Glutamatergic neuron (in vitro differentiated cells): ENCODE measurements at regions not wholly inside any gene's neighbourhood (a gene's known extent, or its start where the extent isn't known, plus 50 kb on each side); places are given as distances from the start of the nearest gene placed in this dataset.

Experiments used
- DNase-seq: peaks from one replicate; pipeline ENCODE4 v3.0.0; 2022
- H3K27ac Mint-ChIP-seq: one replicate; pipeline ENCODE4 v1.8.0; 2020; ENCODE audit warnings: mild to moderate bottlenecking, mixed read lengths, inconsistent platforms; ENCODE audit not compliant: unreplicated experiment
- H3K27me3 Mint-ChIP-seq: one replicate; pipeline ENCODE4 v1.8.0; 2020; ENCODE audit warnings: mild to moderate bottlenecking, moderate library complexity, mixed read lengths, inconsistent platforms; ENCODE audit not compliant: unreplicated experiment
- H3K36me3 Mint-ChIP-seq: one replicate; pipeline ENCODE4 v1.8.0; 2020; ENCODE audit warnings: mild to moderate bottlenecking, mixed read lengths, inconsistent platforms; ENCODE audit not compliant: unreplicated experiment
- H3K4me1 Mint-ChIP-seq: one replicate; pipeline ENCODE4 v1.8.0; 2020; ENCODE audit warnings: mild to moderate bottlenecking, low read depth, mixed read lengths, inconsistent platforms; ENCODE audit not compliant: unreplicated experiment
- H3K4me3 Mint-ChIP-seq: one replicate; pipeline ENCODE4 v1.8.0; 2020; ENCODE audit warnings: mild to moderate bottlenecking, mixed read lengths, inconsistent platforms; ENCODE audit not compliant: unreplicated experiment
- H3K9me3 Mint-ChIP-seq: one replicate; pipeline ENCODE4 v1.8.0; 2020; ENCODE audit warnings: mild to moderate bottlenecking, moderate library complexity, mixed read lengths, inconsistent platforms; ENCODE audit not compliant: unreplicated experiment
- TF ChIP-seq, protein P1 (sequence below): fragments of 200-600 bp; sonication (generic); IDR thresholded peaks from one replicate; pipeline ENCODE4 v1.5.0; 2021; ENCODE audit not compliant: partially characterized antibody, unreplicated experiment

DNA sequence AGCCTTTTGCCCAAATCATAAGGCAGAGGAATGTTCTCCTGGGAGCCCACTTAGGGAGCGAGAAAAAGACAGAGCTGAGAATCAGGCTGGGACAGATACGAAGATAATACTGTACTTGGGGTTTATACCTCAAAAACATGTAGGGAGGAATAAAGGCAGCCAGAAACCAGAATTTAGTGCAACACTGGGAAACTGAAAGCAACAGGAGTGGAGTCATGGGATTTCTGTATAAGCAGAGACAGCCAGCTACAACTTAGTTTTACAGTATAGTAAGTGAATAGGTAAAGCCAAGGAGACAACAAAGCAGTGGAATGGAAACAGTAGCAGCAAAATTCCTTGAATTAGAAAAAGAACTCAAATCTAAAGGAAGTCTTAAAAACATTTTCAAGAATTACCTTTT, 413.2 kb downstream of the FAT4 start:
- no peak overlapping the region for H3K27ac Mint-ChIP-seq
- H3K4me3 Mint-ChIP-seq = no peak overlapping the region
- TF ChIP-seq, protein P1, sequence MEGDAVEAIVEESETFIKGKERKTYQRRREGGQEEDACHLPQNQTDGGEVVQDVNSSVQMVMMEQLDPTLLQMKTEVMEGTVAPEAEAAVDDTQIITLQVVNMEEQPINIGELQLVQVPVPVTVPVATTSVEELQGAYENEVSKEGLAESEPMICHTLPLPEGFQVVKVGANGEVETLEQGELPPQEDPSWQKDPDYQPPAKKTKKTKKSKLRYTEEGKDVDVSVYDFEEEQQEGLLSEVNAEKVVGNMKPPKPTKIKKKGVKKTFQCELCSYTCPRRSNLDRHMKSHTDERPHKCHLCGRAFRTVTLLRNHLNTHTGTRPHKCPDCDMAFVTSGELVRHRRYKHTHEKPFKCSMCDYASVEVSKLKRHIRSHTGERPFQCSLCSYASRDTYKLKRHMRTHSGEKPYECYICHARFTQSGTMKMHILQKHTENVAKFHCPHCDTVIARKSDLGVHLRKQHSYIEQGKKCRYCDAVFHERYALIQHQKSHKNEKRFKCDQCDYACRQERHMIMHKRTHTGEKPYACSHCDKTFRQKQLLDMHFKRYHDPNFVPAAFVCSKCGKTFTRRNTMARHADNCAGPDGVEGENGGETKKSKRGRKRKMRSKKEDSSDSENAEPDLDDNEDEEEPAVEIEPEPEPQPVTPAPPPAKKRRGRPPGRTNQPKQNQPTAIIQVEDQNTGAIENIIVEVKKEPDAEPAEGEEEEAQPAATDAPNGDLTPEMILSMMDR = no peak
- H3K4me1 Mint-ChIP-seq = peaks cover 6% of the 10 kb centered on the region
- no peaks in the 10 kb centered on the region for H3K36me3 Mint-ChIP-seq
- H3K9me3 Mint-ChIP-seq = no peaks in the 10 kb centered on the region
- no peak for DNase-seq
- no peaks in the 10 kb centered on the region for H3K27me3 Mint-ChIP-seq

DNA sequence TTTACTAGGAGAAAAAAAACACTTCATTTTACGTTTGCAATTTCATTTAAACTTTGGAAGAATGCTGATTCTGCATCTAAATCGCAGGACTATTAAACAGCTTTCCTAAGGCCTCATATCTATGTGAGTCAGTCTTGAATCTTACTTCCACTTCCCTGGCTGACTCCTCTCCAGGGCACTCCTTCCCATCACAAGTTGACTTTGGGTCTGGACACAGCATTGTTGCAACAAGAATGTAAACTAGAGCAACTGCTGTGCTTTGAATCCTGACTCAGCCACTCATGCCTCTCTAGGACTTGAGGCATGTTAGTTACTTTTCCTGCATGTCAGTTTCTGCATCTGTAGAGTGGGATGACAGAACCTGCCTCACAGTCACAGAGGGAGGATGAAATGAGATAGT, 413.8 kb downstream of the FAT4 start:
- no peaks in the 10 kb centered on the region for H3K9me3 Mint-ChIP-seq
- H3K4me1 Mint-ChIP-seq = peaks cover 6% of the 10 kb centered on the region
- DNase-seq = no peak
- H3K27me3 Mint-ChIP-seq = no peaks in the 10 kb centered on the region
- no peaks in the 10 kb centered on the region for H3K36me3 Mint-ChIP-seq
- TF ChIP-seq, protein P1 = no peak
- no peak overlapping the region for H3K27ac Mint-ChIP-seq
- H3K4me3 Mint-ChIP-seq = no peak overlapping the region

DNA sequence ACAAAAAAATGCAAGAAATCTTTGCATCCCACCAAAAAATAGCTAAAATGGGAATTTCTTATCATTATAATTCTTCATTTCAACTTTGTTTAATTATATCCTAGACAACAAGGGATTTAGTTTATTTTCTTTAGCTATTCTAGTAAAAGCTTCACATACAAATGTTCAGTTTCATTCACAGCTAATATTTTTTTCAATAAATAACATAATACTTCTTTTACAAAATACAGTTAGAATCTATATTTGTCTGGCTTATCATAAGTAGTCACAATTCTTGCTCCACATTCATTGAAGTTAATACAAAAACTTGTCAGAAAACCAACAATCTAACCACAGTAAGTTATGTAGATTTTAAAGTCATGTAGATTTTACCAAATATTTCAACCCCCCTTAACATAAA, 414.4 kb downstream of the FAT4 start:
- Mint-ChIP-seq H3K27ac (no peak overlapping the region), H3K4me1 (peaks cover 6% of the 10 kb centered on the region)

DNA sequence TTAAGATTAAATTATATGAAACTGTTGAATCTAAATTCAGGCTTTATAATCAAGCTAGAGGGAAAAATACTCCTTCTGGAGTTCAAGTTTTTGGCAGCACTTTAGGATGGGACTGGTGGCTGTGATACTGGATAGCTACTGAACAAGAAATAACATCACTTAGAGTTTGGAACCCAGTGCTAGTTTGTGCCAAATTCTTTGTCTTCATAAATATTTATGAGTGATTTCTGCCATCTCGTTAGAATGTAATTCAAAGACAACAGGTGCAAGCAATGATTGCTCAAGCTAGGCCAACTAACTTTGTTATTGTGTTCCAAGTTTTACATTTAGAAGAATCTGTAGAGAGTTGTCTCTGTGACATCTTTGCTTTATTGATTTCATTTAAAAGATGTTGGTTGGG, 417.9 kb downstream of the FAT4 start:
- Mint-ChIP-seq H3K27me3 (no peaks in the 10 kb centered on the region), H3K27ac (no peak overlapping the region), H3K4me3 (no peak overlapping the region), H3K36me3 (no peaks in the 10 kb centered on the region), H3K9me3 (no peaks in the 10 kb centered on the region), H3K4me1 (peaks cover 2% of the 10 kb centered on the region)
- TF ChIP-seq, protein P1 = no peak
- DNase-seq = no peak

More for the DNA sequence above, 414.4 kb downstream of the FAT4 start:
- Mint-ChIP-seq H3K9me3 (no peaks in the 10 kb centered on the region), H3K4me3 (no peak overlapping the region), H3K36me3 (no peaks in the 10 kb centered on the region), H3K27me3 (no peaks in the 10 kb centered on the region)
- TF ChIP-seq, protein P1 = no peak
- no peak for DNase-seq

DNA sequence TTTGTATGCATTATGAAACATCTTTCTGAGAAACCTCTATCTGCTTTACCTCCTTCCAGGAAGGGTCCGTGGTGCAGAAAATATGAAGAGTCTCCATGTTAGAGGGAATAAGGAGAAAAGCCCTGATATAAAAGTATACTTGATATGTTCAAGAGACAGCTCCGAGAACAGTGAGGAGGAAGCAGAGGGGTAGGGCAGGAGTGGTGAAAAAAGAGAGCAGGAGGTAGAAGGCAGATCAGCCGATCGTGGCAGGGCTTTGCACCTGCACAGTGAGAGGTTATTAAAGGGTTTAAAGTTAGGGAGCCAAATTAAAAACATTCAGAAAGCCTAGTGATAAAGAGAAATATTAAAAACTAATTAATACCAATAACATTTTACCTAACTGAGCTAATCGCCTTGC, 419.7 kb downstream of the FAT4 start:
- no peaks in the 10 kb centered on the region for H3K9me3 Mint-ChIP-seq
- TF ChIP-seq, protein P1 = no peak
- H3K27me3 Mint-ChIP-seq = no peaks in the 10 kb centered on the region
- no peak overlapping the region for H3K4me3 Mint-ChIP-seq
- H3K4me1 Mint-ChIP-seq = no peaks in the 10 kb centered on the region
- H3K27ac Mint-ChIP-seq = no peak overlapping the region
- H3K36me3 Mint-ChIP-seq = no peaks in the 10 kb centered on the region
- no peak for DNase-seq
